D721Med (cell line): ENCODE measurements at regions not wholly inside any gene's neighbourhood (a gene's known extent, or its start where the extent isn't known, plus 50 kb on each side); places are given as distances from the start of the nearest gene placed in this dataset.
"Not testable (repeated sequence)": the region's sequence is repeated elsewhere in the genome, so short reads cannot be mapped to it uniquely, and the experiment has no call there.

ENCODE experiments used
- DNase-seq: peaks from one replicate; pipeline ENCODE4 v3.0.0; 2011; ENCODE audit warnings: low spot score; ENCODE audit not compliant: insufficient read length
- FAIRE-seq: peaks from 2 replicates; lab custom pipeline; 2011; peaks lifted over from hg19 to GRCh38; lab: Jason Lieb, UNC

GRCh38 chr9:66267684-66268083, 530.7 kb downstream of the FOXD4L4 start:
- FAIRE-seq, DNase-seq: not testable (repeated sequence)

DNA sequence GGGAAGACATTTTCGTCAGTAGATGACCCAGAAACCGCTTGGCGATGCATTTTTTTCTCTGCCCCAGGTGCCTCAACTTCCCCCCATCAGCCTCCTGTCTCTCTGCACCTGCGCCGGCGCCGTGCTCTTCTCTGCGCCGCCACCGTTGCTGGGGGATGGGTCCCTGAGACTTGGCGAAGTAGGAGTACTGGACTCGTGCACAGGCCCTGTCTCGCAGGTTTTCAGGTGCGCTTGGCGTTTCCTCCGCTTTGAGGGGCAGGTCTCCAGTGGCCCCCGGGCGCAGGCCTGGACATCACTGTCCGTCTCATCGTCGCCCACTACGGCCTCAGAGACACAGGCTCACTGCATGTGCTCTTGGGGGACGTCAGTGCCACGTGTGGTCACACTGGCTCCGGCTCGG, 532.1 kb downstream of the FOXD4L4 start:
- FAIRE-seq, DNase-seq: not testable (repeated sequence)

GRCh38 chr9:66269783-66270182, 532.8 kb downstream of the FOXD4L4 start:
- not testable (repeated sequence) for DNase-seq, FAIRE-seq

- DNase-seq, FAIRE-seq: not testable (repeated sequence)
Observed at GRCh38 chr9:66278809-66279208, 541.9 kb downstream of the FOXD4L4 start.
